ENCODE measurements at regions not wholly inside any gene's neighbourhood (a gene's known extent, or its start where the extent isn't known, plus 50 kb on each side); places are given as distances from the start of the nearest gene placed in this dataset.

DNA sequence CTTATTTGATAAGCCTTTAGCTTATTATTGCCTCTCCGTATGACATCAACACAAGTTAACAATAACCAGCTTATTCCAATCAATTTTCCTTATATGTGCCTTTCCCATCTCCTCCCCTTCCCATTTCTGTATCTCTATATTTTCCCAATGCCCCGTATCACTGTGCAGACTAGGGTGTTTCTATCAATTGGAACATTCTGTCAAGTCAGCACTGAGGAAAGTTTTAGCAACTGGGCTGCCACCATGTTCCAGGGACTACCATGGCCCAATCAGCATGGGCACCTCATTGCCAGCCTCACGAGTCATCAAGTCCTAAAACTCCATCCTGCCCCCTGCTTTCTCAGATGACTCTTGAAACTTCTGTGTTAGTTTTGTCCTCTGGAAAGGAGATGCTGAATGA, 973.1 kb upstream of the CNTN5 start:
- POLR2A ChIA-PET: no interaction called here
- Mint-ChIP-seq H3K4me3 (no peak overlapping the region), H3K27me3 (no peaks in the 10 kb centered on the region), H3K4me1 (ENCODE audit: low read depth) (no peaks in the 10 kb centered on the region), H3K9me3 (peaks cover 12% of the 10 kb centered on the region), H3K36me3 (ENCODE audit: low read depth) (no peaks in the 10 kb centered on the region), H3K27ac (no peak overlapping the region)
- DNase-seq: no peak
- CTCF ChIA-PET: no interaction called here
- TF ChIP-seq, protein P1, sequence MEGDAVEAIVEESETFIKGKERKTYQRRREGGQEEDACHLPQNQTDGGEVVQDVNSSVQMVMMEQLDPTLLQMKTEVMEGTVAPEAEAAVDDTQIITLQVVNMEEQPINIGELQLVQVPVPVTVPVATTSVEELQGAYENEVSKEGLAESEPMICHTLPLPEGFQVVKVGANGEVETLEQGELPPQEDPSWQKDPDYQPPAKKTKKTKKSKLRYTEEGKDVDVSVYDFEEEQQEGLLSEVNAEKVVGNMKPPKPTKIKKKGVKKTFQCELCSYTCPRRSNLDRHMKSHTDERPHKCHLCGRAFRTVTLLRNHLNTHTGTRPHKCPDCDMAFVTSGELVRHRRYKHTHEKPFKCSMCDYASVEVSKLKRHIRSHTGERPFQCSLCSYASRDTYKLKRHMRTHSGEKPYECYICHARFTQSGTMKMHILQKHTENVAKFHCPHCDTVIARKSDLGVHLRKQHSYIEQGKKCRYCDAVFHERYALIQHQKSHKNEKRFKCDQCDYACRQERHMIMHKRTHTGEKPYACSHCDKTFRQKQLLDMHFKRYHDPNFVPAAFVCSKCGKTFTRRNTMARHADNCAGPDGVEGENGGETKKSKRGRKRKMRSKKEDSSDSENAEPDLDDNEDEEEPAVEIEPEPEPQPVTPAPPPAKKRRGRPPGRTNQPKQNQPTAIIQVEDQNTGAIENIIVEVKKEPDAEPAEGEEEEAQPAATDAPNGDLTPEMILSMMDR (IDR thresholded peaks at IDR 0.05): no peak
- intact Hi-C loops (cut with micrococcal nuclease): no loop called here
- ATAC-seq: no peak

DNA sequence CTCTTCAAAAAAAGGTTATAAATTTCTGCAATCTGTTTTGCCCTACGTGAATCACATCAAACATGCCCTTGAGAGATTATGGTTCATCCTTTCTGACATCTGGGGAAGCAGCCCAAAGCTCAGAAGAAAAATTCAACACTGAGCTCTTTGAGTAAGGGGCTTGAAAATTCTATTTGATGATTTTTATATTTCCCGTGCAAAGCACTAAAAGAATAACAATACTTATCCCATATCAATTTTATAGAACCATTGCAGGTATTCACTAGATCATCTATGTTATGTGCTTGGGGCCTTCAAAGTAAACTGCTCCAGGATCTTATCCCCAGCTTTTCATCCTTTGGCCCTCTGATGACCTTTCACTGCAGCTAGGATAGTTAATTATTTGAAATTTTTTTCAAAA, 966.9 kb upstream of the CNTN5 start:
- Mint-ChIP-seq H3K4me1 (ENCODE audit: low read depth) (no peaks in the 10 kb centered on the region), H3K27me3 (no peaks in the 10 kb centered on the region), H3K9me3 (peaks cover 5% of the 10 kb centered on the region), H3K36me3 (ENCODE audit: low read depth) (no peaks in the 10 kb centered on the region), H3K4me3 (no peak overlapping the region), H3K27ac (no peak overlapping the region)
- POLR2A ChIA-PET: no interaction called here
- CTCF ChIA-PET: interaction anchor here (1.4 kb wide), 1 partner anchor 13 kb away, joined by 3 read pairs; no protein-coding TSS in a partner anchor
- DNase-seq (no peak), ATAC-seq (no peak)
- intact Hi-C loops (cut with micrococcal nuclease): no loop called here
- TF ChIP-seq, protein P1 (IDR thresholded peaks at IDR 0.05): no peak

DNA sequence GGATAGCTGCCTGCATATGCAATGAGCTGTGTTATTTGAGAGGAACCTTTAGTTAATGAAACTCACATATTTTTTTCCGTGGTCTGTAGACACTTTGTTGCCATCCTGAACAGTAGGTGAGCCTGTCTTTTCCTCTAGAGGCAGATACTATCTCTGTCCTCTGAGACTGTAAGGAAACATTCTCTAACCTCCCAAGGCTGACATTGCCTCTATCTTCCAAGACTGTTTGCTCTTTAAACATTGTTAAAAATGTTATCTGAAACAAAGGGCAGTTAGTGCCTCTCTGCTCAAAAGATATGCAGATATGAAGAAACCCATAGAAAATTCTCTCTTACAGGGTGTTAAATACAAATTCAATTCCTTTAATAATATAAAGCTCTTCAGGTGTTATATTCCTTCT, 963.8 kb upstream of the CNTN5 start:
- DNase-seq (no peak), ATAC-seq (no peak)
- no peaks in the 10 kb centered on the region for H3K36me3 Mint-ChIP-seq (ENCODE audit: low read depth)
- no peaks in the 10 kb centered on the region for H3K4me1 Mint-ChIP-seq (ENCODE audit: low read depth)
- ChIA-PET CTCF (no interaction called here), POLR2A (no interaction called here)
- no peak overlapping the region for H3K27ac Mint-ChIP-seq
- no peak overlapping the region for H3K4me3 Mint-ChIP-seq
- no peaks in the 10 kb centered on the region for H3K27me3 Mint-ChIP-seq
- intact Hi-C loops (cut with micrococcal nuclease): no loop called here
- TF ChIP-seq, protein P1 (IDR thresholded peaks at IDR 0.05): no peak
- peaks cover 3% of the 10 kb centered on the region for H3K9me3 Mint-ChIP-seq

DNA sequence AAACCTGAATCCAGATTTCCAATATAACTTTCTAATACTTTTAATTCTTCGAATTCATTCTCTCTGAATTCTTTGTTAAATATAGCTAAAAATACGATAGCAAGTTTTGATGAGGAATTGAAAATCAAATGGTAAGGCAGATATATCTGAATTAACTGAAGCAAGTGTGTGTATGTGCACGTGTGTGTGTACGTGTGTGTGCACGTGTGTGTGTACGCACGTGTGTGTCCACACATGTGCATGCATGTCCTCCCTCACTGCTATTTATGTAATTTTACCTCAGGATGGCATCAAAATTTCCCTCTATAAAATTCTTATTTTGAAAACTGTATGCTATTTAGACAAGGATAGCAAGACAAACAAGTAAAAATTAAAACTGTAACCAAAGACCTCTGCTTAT, 961.3 kb upstream of the CNTN5 start:
- ATAC-seq (no peak), DNase-seq (no peak)
- Mint-ChIP-seq H3K36me3 (ENCODE audit: low read depth) (no peaks in the 10 kb centered on the region), H3K4me1 (ENCODE audit: low read depth) (no peaks in the 10 kb centered on the region), H3K27ac (no peak overlapping the region), H3K27me3 (no peaks in the 10 kb centered on the region), H3K4me3 (no peak overlapping the region), H3K9me3 (peaks cover 7% of the 10 kb centered on the region)
- intact Hi-C loops (cut with micrococcal nuclease): no loop called here
- CTCF ChIA-PET: interaction anchor here (0.7 kb wide), 1 partner anchor 10 kb away, joined by 3 read pairs; no protein-coding TSS in a partner anchor
- TF ChIP-seq, protein P1 (IDR thresholded peaks at IDR 0.05): no peak
- POLR2A ChIA-PET: no interaction called here

DNA sequence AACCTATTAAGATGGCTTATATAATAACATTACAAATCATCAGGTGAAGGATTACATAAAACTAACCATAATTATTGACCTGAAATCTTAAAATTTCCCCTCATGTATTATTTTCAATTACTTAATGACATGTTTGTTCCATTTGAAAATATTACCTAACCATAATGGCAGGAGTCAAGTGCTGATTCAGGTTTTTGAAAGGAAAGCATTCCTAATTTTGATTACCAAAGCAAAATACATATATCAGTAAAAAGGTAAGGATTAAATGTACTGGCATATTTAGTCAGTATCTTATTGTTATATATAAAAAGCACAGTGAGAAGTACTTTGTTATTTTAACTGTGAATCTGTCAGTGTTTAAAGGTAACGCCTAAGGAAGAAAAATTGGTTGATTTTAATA, 960.0 kb upstream of the CNTN5 start:
- ChIA-PET POLR2A (no interaction called here), CTCF (no interaction called here)
- no peak overlapping the region for H3K4me3 Mint-ChIP-seq
- H3K36me3 Mint-ChIP-seq (ENCODE audit: low read depth): no peaks in the 10 kb centered on the region
- H3K9me3 Mint-ChIP-seq: peaks cover 9% of the 10 kb centered on the region
- H3K4me1 Mint-ChIP-seq (ENCODE audit: low read depth): no peaks in the 10 kb centered on the region
- H3K27ac Mint-ChIP-seq: no peak overlapping the region
- TF ChIP-seq, protein P1 (IDR thresholded peaks at IDR 0.05): no peak
- intact Hi-C loops (cut with micrococcal nuclease): no loop called here
- DNase-seq (no peak), ATAC-seq (no peak)
- no peaks in the 10 kb centered on the region for H3K27me3 Mint-ChIP-seq
